ENCODE measurements at regions not wholly inside any gene's neighbourhood (a gene's known extent, or its start where the extent isn't known, plus 50 kb on each side); places are given as distances from the start of the nearest gene placed in this dataset.

DNA sequence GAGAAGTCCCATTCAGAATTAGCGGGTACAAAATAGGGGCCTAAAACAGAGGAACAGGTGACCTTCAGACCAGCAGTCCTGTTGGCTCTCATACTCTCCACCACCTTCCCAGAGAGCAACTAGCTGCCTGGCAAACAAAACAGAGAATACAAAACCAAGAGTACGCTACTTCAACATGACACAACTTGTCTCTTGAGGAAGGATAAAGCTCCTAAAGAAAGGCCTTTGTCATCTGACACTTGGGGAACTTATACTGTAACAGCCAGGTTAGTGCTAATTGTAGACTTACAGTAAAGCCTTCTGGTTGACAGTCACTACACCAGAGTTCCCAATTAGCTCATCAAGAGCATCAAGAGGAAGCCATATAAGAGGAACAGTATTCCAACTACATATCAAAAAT, 282.1 kb upstream of the NT5C1B start:
- TF ChIP-seq, protein P1, sequence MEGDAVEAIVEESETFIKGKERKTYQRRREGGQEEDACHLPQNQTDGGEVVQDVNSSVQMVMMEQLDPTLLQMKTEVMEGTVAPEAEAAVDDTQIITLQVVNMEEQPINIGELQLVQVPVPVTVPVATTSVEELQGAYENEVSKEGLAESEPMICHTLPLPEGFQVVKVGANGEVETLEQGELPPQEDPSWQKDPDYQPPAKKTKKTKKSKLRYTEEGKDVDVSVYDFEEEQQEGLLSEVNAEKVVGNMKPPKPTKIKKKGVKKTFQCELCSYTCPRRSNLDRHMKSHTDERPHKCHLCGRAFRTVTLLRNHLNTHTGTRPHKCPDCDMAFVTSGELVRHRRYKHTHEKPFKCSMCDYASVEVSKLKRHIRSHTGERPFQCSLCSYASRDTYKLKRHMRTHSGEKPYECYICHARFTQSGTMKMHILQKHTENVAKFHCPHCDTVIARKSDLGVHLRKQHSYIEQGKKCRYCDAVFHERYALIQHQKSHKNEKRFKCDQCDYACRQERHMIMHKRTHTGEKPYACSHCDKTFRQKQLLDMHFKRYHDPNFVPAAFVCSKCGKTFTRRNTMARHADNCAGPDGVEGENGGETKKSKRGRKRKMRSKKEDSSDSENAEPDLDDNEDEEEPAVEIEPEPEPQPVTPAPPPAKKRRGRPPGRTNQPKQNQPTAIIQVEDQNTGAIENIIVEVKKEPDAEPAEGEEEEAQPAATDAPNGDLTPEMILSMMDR (conservative IDR thresholded peaks at IDR 0.05; ENCODE audit: low read depth, low read length), result no peak
- Histone ChIP-seq H4K20me1 (ENCODE audit: insufficient read depth) (no peaks in the 10 kb centered on the region), H3K4me2 (no peak overlapping the region), H3K4me3 (IDR thresholded peaks at IDR 0.05; ENCODE audit: insufficient read depth, low read depth, low read length) (no peak overlapping the region), H3K27me3 (ENCODE audit: insufficient read depth, low read depth) (no peaks in the 10 kb centered on the region), H3K9ac (no peak overlapping the region), H3K36me3 (ENCODE audit: insufficient read depth) (no peaks in the 10 kb centered on the region), H3K4me1 (ENCODE audit: low read depth, poor library complexity, severe bottlenecking) (no peaks in the 10 kb centered on the region), H2AFZ (ENCODE audit: low read depth) (no peak overlapping the region), H3K79me2 (ENCODE audit: insufficient read depth, low read depth) (no peaks in the 10 kb centered on the region), H3K27ac (no peak overlapping the region)

DNA sequence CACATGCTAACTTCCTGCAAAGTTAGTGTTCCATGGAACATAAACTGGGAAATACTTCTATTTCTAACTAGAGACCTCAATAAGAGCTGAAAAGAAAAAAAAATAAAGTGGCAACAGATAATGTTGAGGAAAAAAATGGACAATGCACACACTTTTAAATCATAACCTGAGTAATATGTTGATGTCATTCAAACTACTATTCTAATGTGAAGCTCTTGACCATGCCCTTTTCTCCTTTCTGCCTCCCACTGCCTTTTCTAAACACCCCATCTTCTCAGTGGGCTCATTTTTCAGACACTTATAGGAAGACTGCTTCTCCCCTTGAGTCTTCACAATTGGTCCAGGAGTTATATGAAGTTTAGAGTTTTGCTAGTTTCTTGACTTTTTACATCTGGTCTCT, 280.9 kb upstream of the NT5C1B start:
- no peak overlapping the region for H3K9ac ChIP-seq
- H3K27me3 ChIP-seq (ENCODE audit: insufficient read depth, low read depth), result no peaks in the 10 kb centered on the region
- H3K36me3 ChIP-seq (ENCODE audit: insufficient read depth), result no peaks in the 10 kb centered on the region
- H3K79me2 ChIP-seq (ENCODE audit: insufficient read depth, low read depth), result no peaks in the 10 kb centered on the region
- no peaks in the 10 kb centered on the region for H3K4me1 ChIP-seq (ENCODE audit: low read depth, poor library complexity, severe bottlenecking)
- no peak overlapping the region for H3K27ac ChIP-seq
- H2AFZ ChIP-seq (ENCODE audit: low read depth), result no peak overlapping the region
- no peak overlapping the region for H3K4me2 ChIP-seq
- TF ChIP-seq, protein P1 (conservative IDR thresholded peaks at IDR 0.05; ENCODE audit: low read depth, low read length), result no peak
- H4K20me1 ChIP-seq (ENCODE audit: insufficient read depth), result no peaks in the 10 kb centered on the region
- no peak overlapping the region for H3K4me3 ChIP-seq (IDR thresholded peaks at IDR 0.05; ENCODE audit: insufficient read depth, low read depth, low read length)

DNA sequence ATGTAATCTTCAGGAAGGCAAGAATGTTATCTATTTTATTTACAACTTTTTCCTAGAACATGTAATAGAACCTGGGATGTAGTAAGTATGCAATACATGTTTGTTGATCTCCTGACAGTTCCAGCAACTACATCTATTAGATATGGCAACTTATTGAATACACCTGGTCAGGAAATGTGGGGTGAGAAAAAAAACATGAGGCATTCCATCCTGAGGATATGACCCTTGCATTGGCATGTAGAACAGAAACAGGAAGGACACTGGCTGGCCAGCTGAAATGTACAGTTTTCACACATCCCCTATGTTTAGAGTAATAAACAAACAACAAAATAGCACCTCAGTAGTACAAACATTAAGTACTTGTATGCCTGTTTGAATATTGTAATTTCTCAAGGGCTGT, 272.6 kb upstream of the NT5C1B start:
- Histone ChIP-seq H3K4me2 (no peak overlapping the region), H3K27ac (no peak overlapping the region), H3K79me2 (ENCODE audit: insufficient read depth, low read depth) (no peaks in the 10 kb centered on the region), H3K36me3 (ENCODE audit: insufficient read depth) (no peaks in the 10 kb centered on the region), H3K9ac (no peak overlapping the region), H3K4me3 (IDR thresholded peaks at IDR 0.05; ENCODE audit: insufficient read depth, low read depth, low read length) (no peak overlapping the region), H4K20me1 (ENCODE audit: insufficient read depth) (no peaks in the 10 kb centered on the region), H3K4me1 (ENCODE audit: low read depth, poor library complexity, severe bottlenecking) (no peaks in the 10 kb centered on the region), H3K27me3 (ENCODE audit: insufficient read depth, low read depth) (no peaks in the 10 kb centered on the region), H2AFZ (ENCODE audit: low read depth) (no peak overlapping the region)
- TF ChIP-seq, protein P1 (conservative IDR thresholded peaks at IDR 0.05; ENCODE audit: low read depth, low read length), result no peak

DNA sequence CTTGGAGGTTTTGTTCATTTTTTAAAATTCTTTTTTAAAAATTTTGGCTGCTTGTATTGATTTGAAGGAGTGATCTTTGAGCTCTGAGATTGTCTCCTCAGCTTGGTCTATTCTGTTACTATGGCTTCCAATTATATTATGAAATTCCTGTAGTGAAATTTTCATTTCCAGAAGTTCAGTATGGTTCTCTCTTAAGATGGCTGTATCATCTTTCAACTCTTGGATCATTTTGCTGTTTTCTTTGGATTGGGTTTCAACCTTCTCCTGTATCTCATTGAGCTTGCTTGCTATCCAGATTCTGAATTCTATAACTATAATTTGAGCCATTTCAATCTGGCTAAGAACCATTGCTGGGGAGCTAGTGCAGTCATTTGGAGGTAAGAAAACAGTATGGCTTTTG, 270.8 kb upstream of the NT5C1B start:
- Histone ChIP-seq H3K36me3 (ENCODE audit: insufficient read depth) (no peaks in the 10 kb centered on the region), H3K27ac (no peak overlapping the region), H4K20me1 (ENCODE audit: insufficient read depth) (no peaks in the 10 kb centered on the region), H3K4me2 (no peak overlapping the region), H2AFZ (ENCODE audit: low read depth) (no peak overlapping the region), H3K9ac (no peak overlapping the region), H3K79me2 (ENCODE audit: insufficient read depth, low read depth) (no peaks in the 10 kb centered on the region), H3K4me1 (ENCODE audit: low read depth, poor library complexity, severe bottlenecking) (no peaks in the 10 kb centered on the region), H3K4me3 (IDR thresholded peaks at IDR 0.05; ENCODE audit: insufficient read depth, low read depth, low read length) (no peak overlapping the region), H3K27me3 (ENCODE audit: insufficient read depth, low read depth) (no peaks in the 10 kb centered on the region)
- TF ChIP-seq, protein P1 (conservative IDR thresholded peaks at IDR 0.05; ENCODE audit: low read depth, low read length), result no peak

DNA sequence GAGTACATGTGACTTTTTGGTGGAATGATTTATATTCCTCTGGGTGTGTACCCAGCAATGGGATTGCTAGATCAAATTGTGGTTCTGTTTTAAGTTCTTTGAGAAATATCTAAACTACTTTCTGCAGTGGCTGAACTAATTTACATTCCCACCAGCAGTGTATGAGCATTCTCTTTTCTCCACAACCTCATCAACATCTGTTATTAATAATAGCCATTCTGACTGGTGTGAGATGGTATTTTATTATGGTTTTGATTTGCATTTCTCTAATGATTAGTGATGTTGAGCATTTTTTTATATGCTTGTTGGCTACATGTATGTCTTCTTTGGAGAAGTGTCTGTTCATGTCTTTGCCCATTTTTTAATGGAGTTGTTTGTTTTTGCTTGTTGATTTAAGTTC, 267.4 kb upstream of the NT5C1B start:
- Histone ChIP-seq H3K4me3 (IDR thresholded peaks at IDR 0.05; ENCODE audit: insufficient read depth, low read depth, low read length) (no peak overlapping the region), H3K4me1 (ENCODE audit: low read depth, poor library complexity, severe bottlenecking) (no peaks in the 10 kb centered on the region), H3K4me2 (no peak overlapping the region), H3K9ac (no peak overlapping the region), H4K20me1 (ENCODE audit: insufficient read depth) (no peaks in the 10 kb centered on the region), H3K79me2 (ENCODE audit: insufficient read depth, low read depth) (no peaks in the 10 kb centered on the region), H3K36me3 (ENCODE audit: insufficient read depth) (no peaks in the 10 kb centered on the region), H3K27me3 (ENCODE audit: insufficient read depth, low read depth) (no peaks in the 10 kb centered on the region), H2AFZ (ENCODE audit: low read depth) (no peak overlapping the region), H3K27ac (no peak overlapping the region)
- TF ChIP-seq, protein P1 (conservative IDR thresholded peaks at IDR 0.05; ENCODE audit: low read depth, low read length), result no peak
